NCI-H510A (cell line): ENCODE measurements at regions not wholly inside any gene's neighbourhood (a gene's known extent, or its start where the extent isn't known, plus 50 kb on each side); places are given as distances from the start of the nearest gene placed in this dataset.

ENCODE experiments used
- DNase-seq: peaks from one replicate; lab custom pipeline; 2025; lab: John Stamatoyannopoulos, UW

DNA sequence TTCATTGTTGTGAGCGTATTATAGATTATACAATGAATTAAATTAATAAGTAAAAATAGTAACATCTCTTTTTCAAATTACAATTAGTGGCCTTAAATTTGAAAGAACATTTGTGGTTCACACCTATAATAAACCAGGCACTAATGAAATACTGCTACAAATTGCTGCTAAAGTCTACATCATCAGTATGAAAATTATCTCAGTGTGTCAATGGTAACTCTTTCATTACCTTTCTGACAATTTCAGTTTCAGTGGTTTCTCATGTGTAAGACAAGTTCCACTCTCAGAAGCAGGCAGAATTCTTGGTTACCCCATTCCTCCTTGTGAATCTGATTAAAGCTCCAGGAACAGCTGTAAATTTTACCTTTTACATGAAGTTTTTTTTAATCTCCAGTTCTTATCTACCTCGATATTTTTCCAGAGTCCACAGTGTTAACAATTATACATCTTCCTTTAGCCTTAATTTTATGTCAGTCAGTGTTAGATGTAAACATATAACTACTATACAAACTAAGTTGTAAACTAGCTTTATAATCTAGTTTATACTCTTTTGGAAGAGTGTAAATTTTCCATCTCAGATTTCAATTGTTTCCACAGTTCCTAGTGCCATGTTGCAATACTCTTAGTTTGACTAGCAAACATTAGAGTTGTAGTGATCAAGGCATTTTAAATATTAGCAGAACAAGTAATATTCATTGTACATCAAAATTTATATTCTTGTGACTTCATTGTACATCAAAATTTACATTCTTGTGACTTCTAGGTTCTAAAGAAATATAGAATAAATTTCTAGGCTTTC lies 1038.4 kb downstream of the EPHA7 start:
- no peak for DNase-seq

DNA sequence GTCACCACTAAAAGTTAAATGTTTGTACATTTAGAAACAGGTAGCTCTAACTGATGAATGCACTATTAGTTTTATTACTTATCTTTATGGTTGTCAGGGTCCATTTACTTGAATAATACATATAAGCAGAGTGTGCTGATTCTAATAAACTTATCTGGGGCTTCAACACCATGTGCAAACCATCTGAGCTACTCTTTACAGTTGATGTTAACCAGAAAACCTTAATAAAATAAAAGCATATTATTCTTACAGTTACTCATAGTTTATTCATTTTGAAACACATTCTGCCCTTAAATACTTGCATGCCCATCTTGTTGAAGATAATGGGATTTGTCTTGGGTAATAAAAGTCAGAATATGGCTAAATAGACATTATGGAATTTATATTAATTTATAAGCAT lies 1042.2 kb downstream of the EPHA7 start:
- no peak for DNase-seq

DNA sequence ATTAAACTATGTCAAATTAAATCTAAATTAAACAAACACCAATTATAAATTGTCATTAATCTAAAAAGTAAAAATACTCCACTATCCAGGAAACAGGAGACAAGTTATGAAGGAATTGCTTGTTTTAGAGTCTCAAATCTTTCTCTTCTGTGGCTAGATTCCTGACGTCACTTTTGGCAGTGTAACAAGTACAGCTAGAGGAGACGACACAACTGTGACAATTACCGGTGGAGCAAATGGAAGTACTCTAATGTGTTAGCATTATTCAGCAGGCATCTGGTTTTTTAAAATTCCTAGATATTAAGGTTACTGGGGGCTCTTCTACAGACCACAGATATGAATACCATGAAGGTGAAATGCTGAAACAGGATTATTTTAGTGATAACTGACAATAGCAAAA lies 1042.7 kb downstream of the EPHA7 start:
- DNase-seq = no peak

DNA sequence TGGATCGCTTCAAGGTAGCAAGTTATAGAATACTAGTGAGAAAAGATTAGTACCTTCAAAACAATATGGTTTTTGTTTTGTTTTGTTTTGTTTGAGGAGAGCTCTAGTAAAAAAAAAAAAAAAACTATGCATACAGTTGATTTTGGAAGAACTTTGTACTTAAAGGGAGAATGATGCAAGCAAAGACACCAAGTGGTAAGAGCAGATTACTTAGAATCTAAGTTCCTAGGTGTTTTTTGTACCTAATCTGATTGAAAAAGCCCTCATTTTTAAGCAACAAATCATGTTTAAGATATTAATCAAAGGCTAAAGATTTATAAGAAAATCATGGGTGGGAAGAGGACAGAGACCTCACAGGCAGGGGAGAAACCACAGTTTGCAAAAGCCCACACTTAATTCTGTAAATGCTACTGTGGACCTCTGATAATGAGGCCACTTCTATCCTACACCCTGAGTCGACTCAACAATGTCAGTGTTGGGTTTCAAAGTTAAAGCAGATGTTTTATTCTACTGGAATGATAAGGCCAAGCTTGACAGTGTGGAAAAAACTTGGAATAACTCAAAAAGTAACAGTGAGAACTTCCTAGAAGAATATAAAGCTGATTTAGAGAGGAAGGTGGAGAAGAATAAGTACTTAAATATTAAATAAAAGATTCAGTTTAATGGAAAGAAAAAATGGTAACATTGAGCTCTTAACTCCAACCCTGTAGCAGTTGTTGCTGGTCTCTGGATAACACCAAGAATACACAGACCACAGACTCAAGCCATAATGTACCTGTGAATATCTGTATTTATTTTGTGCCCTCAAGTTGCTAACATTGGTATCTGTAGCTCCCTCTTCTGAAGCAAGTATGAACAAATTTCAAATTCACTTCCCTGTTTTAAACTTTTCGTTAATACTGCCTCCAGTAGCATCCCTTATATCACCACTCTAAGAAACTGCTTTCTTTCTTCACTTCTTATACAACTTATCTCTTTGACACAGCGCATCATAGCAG lies 1047.8 kb downstream of the EPHA7 start:
- no peak for DNase-seq

DNA sequence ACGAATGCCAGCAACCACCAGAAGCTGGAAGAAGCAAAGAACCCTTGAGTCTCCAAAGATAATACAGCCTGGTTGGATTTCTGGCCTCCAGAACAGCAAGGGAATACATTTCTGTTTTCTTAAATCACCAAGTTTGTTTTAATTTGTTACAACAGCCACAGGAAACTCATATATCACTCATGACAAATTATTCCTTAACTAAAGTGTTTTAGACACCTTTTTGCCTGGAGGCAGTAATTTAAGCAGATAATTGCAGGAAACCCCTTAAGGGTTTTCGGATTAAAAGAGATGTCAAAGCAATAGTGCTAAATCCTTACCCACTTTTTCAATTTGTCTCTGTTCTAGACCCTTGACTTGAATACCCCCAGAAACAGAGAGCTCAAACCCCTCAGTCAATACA lies 1050.0 kb downstream of the EPHA7 start:
- DNase-seq = no peak

DNA sequence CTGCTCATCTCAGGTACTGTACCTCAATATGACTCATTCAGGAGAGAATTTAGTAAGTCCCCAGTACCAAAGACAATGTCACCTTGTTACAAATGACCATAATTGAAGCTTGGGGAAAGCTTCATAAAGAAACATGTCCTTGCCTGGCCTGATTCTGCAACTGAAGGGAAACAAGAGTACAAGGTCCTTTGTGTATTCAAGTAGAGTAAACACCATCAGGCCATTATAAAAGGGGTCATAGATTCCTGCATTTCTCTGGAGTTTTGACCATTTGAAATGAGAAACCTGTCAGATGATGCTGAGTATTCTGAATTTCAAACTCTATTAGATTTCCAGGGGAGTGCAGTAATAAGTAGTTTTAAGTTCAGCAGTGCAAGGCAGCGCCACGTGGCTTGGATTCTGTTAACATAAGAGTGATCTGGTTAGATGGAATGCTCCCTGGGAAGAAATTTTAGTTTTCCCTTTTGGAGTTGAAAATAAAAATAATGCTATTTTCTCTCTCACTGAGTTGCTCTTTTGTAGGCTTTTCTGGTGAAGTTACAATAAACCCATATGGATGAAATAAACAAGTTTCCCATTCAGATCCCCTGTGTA lies 1054.3 kb downstream of the EPHA7 start:
- DNase-seq = no peak

DNA sequence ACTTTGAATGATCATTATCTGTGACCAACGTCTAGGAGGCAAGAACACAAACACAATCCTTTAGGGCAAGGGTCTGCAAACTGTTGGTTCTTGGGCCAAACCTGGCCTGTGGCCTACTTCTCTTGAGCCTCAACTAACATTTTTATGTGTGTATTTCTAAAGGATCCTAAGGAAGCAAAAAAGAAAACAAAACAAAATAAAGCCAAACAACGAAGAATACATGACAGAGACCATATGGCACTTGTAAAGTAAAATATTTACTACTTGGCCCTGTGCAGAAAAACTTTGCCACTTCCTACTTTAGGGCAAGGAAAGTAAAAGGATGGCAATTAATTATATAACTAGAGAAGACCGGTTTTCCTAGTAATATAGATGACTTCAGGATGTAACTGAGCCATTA lies 1056.2 kb downstream of the EPHA7 start:
- DNase-seq = no peak

DNA sequence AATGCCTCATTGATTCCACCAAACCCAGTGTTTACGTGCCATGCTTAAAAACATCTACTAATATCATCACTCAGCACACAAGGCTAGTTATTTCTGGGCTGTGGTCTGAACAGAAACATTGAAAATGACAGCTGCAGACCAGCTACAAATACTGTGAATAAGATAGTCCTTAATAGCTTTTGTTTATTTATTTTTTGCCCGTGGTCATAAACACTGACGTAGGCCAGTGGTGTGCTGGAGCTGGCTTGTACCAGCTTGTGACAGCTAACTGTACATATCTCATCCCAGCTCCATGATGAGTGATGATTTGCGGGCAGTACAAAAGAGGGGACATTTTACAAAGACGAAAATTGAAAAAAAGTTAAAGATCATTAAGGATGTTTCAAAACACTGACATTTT lies 1057.0 kb downstream of the EPHA7 start:
- no peak for DNase-seq

DNA sequence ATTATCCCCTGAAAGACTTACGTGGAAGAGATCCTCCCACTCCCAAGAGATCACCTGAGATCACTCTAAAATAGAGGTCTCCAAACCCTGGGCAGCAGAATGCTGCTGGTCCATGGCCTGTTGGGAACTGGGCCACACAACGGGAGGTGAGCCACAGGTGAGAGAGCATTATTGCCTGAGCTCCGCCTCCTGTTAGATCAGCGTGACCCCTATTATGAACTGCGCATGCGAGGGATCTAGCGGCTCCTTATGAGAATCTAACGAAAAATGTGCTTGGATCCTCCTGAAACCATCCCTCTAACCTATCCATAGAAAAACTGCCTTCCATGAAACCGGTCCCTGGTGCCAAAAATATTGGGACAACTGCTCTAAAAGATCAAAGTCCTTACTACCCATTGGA lies 1057.4 kb downstream of the EPHA7 start:
- DNase-seq = no peak

DNA sequence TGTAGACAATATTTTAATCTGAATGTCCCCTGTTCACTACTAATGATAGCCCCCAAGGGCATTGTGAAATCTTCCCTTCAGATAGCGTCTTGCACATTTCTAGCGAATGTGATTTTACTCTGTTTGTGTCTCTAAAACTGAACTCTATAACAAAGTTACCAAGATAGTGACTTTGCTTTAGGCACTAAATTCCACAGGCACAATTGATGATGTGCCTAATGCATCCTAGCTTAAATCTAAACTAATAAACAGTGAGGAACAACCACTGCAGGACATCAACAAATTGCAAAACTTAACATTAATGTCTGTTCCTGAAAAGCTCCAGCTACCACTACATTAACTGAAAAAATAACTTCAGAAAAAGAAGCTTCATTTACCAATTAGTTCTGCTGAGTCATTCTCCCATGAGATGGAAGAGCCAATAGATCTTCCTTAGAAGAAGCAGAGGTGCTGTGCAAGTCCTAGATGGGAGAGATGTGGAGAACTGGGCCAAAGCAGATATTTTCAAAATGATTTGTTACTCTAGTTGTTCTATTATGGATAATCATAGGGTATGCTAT lies 1065.0 kb downstream of the EPHA7 start:
- no peak for DNase-seq

DNA sequence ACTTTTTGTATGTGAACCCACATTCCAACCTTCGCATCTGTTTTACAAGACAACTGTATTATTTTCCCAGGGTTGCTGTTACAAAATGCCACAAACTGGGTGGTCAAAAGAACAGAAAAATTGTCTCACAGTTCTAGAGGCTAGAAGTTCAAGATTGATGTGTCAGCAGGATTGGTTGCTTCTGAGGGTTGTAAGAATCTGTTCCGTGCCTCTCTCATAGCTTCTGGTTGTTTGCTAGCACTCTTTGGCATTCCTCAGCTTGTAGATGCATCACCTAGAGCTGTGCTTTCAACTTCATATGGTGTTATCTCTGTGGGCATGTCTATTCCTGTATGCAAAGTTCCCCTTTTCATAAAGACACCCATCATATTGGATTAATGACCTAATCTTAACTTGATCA lies 1067.2 kb downstream of the EPHA7 start:
- no peak for DNase-seq

DNA sequence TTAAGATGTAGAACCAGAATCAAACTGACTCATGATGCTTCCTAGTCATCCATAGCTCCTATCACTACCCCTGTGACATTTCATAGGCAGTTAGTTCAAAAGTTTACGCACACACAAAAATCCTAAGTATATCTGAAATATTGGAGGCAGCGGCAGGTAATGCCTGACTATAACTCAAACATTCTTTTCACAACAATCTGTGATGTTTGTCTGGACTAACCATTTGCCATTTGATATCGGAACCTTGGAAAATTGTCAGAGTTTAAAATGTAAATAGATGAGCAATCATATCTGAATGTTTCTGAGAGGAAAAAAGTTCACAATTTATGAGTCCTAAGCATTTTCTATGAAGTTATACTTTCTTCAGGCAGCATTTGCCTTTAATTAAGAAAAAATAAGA lies 1078.2 kb downstream of the EPHA7 start:
- no peak for DNase-seq

DNA sequence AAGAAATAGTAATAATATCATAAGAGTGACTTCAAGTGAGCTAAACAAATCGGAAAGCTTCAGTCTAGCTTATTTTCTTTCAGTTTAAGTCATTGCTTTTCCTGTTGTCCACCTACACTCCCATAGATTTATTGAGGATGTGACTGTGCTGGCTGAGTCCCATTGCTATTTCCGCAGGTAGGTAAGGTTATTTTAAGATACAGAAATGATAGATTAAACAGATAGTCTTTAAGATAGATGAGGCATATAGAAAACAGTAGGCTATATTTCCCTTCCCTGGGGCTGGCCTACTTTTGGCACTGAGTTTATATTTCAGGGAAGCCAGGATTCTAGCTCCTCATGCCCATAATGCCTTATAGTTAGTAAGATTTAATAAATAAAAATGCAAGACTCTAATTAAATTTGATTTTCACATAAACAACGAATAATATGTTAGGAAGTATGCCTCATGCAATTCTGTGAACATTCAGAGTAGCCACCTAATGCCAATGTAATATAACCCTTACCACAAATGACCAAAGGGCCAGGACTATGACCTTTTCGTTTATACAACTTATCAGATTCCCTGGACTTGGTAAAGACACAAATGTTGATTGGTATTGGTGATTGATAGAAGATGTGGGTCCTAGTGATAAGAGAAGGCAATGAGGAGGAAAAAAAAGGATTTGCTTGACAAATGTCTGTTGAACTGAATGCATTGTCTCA lies 1079.3 kb downstream of the EPHA7 start:
- no peak for DNase-seq

DNA sequence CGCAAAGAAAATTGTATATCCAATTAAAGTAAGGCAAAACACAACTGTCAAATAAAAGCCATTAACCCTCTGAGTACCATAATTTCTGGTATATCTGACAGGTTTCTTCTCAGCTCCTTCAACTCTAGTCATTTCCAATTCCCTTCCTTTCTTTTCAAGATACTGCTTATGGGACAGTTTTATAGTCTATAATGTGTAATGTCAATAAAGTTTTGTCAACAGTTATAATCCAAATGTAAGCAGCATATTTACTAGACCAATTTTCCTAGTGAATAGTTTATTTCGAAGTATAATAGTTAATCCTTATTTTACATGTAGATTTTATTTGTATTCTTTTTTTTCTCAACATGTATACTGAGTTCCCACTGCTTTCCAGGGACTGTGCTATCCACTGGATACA lies 1081.8 kb downstream of the EPHA7 start:
- DNase-seq = no peak

DNA sequence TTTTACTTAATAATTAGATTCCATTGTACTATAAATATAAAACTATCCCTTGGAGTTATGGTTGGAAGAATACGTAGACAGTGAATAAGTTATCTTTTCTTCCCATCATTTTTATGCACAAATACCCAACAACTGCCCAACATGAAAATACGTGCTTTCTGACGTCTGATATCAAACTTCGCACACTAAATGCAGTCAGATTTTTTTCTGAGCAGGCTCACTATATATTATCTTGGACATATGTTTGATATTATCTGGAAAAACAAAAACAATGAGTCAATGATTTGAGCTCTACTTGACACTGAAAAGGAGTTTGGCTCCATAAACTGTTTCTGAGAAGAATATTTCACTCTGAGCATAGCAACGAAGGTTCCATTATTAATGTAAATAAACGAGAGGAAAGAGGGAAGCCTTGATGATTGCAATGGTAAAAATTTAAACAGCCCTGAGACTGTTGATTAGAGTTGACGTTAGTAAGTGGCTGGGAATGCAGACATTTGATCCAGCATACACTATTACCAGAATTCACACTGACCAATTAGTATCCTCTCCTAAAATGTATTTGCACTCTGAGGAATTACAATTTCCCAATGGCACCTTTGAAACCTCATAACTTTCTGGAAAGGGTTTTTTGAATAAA lies 1090.0 kb downstream of the EPHA7 start:
- DNase-seq = no peak

DNA sequence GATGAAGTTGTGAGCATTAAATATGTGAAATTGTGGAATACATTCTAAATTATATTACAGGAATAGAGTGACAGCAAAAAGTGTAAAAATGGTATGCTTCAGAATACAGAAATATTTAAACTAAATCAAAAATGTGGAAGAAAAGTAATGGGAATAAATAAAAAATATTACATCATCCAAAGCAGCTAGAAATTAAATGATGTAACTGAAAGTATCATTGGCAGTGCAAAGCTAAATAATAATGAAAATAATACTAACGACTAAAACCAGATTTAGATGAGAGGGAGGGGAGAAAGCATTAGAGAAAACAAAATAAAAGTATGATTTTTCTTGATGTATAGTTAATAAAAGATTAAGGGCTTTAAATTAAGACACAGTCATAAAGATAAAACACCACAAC lies 1104.0 kb downstream of the EPHA7 start:
- DNase-seq = no peak

DNA sequence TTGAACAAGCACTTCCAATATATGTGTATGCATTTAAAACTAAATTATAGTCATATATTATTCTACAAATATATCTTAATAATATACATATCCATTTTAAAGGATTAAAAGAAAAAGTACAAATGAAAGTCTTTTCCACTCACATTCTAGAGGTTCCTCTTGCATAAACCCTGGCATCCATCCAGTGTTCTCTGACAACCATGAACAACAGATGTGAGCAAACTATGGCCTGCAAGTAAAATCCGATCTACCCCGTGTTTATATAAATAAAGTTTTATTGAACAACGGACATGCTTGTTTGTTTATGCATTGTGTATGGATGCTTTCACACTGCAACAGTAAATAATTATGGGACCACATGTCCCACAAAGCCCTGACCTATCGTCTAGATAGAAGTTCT lies 1122.3 kb downstream of the EPHA7 start:
- no peak for DNase-seq

DNA sequence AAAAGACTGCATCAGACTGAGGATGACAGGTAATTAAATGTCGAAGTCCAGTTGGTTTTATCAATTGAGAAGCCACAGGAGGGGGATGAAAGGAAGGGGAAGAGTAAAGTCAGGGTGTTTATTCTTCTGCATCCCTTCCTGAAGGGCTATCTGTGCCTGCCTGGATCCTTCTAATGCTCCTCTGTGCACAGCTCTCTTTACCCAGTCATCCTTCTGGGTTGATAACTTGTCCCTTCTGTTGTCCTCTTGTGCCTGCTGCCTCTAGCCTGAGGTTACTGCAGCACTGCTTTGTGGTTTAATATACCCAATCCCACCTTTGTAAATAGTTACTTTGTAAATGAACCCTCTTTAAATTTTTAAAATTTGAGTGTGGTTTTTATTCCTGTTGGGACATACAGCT lies 1127.3 kb downstream of the EPHA7 start:
- DNase-seq = no peak

DNA sequence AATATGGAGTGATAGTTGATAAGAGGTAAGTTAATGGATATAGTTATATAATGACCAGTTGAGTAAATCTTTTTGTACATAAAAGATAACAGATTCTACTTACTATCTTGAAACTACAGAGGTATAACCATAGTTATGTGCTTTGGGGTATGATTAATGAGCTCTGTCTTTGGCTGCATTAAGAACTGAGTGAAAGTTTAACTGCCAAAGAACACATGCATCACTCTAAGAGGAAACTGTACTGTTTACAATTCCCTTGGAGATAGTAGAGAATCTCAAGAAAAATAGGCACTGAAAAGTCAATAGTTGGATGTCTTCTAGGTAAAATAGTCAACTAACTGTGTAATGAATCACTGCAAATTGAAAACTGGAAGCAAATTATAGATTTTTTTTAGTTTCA lies 1129.5 kb downstream of the EPHA7 start:
- no peak for DNase-seq

DNA sequence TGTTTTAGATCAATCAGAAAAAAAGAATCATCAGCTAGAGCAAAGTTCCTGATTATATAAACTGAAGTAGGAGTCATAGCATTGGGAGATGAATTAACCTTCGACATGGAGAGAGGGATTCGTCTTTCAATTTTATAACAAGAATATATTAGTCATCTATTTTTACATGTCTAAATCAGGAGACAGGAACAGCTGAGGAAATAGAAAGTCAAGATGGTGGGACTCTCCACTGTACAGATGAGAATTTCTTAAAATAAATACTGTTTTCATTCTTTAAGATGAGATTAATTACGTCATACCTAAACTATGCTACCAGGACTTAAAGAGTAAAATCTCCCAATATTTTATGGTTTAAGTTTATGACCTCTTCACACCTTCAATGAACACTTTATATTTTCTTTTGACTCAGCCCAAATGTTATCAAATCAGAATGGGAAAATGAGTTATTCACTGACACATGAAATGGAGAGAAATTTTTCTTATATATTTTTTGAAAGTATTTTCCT lies 1137.7 kb downstream of the EPHA7 start:
- DNase-seq = no peak

DNA sequence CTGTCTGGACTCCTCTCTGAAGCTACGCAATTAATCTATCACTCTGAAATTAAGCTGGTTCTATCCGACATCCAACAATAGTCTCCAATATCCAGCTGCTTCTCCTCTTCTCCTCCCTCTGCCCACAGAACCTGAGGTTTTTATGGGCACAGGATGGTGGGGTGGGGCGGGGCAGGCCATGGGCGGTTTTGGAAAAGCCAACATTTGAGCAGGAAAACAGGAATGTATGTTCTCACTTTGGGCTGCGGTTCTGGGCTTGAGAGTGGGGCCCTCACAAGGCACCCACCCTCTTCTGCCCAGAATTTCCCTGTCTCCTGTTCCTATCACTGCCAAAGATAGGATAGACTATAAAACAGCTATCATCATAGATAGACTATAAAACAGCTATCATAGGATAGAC lies 1144.2 kb downstream of the EPHA7 start:
- DNase-seq = no peak
